ENCODE measurements at regions not wholly inside any gene's neighbourhood (a gene's known extent, or its start where the extent isn't known, plus 50 kb on each side); places are given as distances from the start of the nearest gene placed in this dataset.

DNA sequence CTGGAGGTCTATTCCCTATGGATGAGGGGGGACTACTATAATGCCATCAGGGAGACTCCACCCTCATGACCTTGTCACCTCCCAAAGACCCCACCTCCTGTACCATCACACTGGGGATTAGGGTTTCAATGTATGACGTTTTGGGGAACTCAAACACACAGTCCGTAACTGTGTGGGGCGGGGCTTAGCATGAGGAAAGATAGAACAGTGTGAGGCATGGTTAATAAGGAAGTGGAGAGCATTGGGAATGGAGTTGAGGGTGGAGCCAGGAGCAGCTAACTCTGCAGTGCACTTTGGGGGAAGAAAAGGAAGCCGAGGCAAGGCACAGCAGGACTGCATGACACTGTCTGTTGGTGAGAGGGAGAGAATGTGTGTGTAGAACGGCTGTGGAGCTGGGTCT, 90.9 kb upstream of the AGBL1 start:
- Histone ChIP-seq H3K4me1 (ENCODE audit: control insufficient read depth, low read depth, low read length) (no peaks in the 10 kb centered on the region), H3K9ac (ENCODE audit: low read length) (no peak overlapping the region), H3K36me3 (ENCODE audit: control insufficient read depth, low read depth, low read length) (no peaks in the 10 kb centered on the region), H3K4me3 (ENCODE audit: low read length) (no peak overlapping the region), H3K27me3 (ENCODE audit: control insufficient read depth, insufficient read depth, low read length) (no peaks in the 10 kb centered on the region), H3K9me3 (ENCODE audit: control insufficient read depth, low read depth, low read length) (no peaks in the 10 kb centered on the region), H3K27ac (ENCODE audit: low read length) (no peak overlapping the region)

DNA sequence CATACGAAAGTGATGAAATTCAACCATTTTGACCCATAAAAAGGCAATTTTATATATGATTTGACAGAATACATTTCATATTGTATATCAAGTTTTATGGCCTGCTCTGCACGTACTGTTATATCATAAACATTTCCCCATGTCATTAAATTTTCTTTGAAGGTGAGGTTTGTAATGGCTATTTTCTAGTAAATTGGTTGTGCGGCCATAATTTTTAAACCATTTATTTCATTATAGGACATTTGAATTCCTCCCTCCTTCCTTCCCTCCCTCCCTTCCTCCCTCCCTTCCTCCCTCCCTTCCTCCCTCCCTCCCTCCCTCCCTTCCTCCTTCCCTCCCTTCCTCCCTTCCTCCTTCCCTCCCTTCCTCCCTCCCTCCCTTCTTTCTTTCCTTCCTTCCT, 87.4 kb upstream of the AGBL1 start:
- H3K36me3 ChIP-seq (ENCODE audit: control insufficient read depth, low read depth, low read length), result no peaks in the 10 kb centered on the region
- H3K9ac ChIP-seq (ENCODE audit: low read length), result no peak overlapping the region
- no peaks in the 10 kb centered on the region for H3K27me3 ChIP-seq (ENCODE audit: control insufficient read depth, insufficient read depth, low read length)
- H3K9me3 ChIP-seq (ENCODE audit: control insufficient read depth, low read depth, low read length), result no peaks in the 10 kb centered on the region
- H3K4me3 ChIP-seq (ENCODE audit: low read length), result no peak overlapping the region
- no peak overlapping the region for H3K27ac ChIP-seq (ENCODE audit: low read length)
- H3K4me1 ChIP-seq (ENCODE audit: control insufficient read depth, low read depth, low read length), result no peaks in the 10 kb centered on the region

DNA sequence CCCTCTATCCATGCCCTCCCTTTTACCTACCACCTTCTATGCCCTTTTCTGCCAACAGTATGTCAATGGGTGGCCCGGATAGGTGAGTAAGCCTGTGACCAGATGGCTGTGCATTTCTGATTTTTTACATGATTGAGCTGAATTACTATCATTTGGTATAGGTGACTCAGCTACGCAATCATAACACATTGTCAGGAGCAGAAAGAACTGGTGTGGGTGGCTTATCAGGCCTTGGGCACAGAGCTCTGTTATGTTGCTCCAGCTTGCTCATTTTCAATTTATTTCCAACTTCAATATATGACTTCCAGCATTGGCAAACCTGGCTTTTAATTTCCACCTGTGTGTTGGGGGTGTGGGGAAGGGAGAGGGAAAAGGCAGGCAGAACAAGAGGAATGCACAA, 86.6 kb upstream of the AGBL1 start:
- Histone ChIP-seq H3K9ac (ENCODE audit: low read length) (no peak overlapping the region), H3K4me1 (ENCODE audit: control insufficient read depth, low read depth, low read length) (no peaks in the 10 kb centered on the region), H3K4me3 (ENCODE audit: low read length) (no peak overlapping the region), H3K36me3 (ENCODE audit: control insufficient read depth, low read depth, low read length) (no peaks in the 10 kb centered on the region), H3K27me3 (ENCODE audit: control insufficient read depth, insufficient read depth, low read length) (no peaks in the 10 kb centered on the region), H3K27ac (ENCODE audit: low read length) (no peak overlapping the region), H3K9me3 (ENCODE audit: control insufficient read depth, low read depth, low read length) (no peaks in the 10 kb centered on the region)

DNA sequence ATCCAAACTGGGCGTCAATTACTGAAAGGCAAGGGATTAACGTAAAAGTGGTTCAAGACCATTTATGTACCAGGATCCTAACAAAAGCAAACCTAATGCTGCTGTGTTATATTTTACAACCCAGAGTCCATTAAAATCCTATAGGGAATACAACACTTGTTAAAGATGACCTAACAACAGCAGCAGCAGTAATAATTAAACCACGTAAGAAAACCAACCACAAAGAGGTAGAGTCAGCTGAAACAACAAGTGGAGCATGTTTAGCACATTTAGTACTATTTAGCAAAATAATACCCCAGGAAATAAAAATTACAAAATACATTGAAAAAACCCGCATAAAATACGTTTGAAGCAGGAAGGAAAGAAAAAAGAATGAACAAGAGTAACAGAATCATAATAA, 82.1 kb upstream of the AGBL1 start:
- Histone ChIP-seq H3K27ac (ENCODE audit: low read length) (no peak overlapping the region), H3K9me3 (ENCODE audit: control insufficient read depth, low read depth, low read length) (no peaks in the 10 kb centered on the region), H3K27me3 (ENCODE audit: control insufficient read depth, insufficient read depth, low read length) (no peaks in the 10 kb centered on the region), H3K4me3 (ENCODE audit: low read length) (no peak overlapping the region), H3K36me3 (ENCODE audit: control insufficient read depth, low read depth, low read length) (no peaks in the 10 kb centered on the region), H3K9ac (ENCODE audit: low read length) (no peak overlapping the region), H3K4me1 (ENCODE audit: control insufficient read depth, low read depth, low read length) (no peaks in the 10 kb centered on the region)

DNA sequence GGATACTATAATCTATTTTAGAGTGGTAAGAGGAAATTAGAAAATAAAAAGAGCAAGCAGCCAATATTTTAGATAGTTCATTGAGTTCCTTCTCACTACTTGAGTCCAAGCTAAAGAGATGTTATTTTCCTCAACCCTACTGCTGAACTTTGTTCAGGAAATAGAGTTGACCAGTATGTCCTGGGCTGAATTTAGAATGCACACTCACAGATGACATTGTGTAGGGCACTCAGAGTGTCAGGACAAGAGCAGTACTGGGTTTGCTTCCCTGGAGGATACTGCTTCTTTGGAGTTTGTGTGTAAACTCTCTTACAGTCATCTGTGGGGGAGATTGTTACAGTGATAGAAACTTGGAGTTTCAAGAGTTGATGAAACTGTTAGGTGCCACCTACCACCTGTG, 80.0 kb upstream of the AGBL1 start:
- Histone ChIP-seq H3K27ac (ENCODE audit: low read length) (no peak overlapping the region), H3K36me3 (ENCODE audit: control insufficient read depth, low read depth, low read length) (no peaks in the 10 kb centered on the region), H3K9ac (ENCODE audit: low read length) (no peak overlapping the region), H3K27me3 (ENCODE audit: control insufficient read depth, insufficient read depth, low read length) (no peaks in the 10 kb centered on the region), H3K4me3 (ENCODE audit: low read length) (no peak overlapping the region), H3K9me3 (ENCODE audit: control insufficient read depth, low read depth, low read length) (no peaks in the 10 kb centered on the region), H3K4me1 (ENCODE audit: control insufficient read depth, low read depth, low read length) (no peaks in the 10 kb centered on the region)

DNA sequence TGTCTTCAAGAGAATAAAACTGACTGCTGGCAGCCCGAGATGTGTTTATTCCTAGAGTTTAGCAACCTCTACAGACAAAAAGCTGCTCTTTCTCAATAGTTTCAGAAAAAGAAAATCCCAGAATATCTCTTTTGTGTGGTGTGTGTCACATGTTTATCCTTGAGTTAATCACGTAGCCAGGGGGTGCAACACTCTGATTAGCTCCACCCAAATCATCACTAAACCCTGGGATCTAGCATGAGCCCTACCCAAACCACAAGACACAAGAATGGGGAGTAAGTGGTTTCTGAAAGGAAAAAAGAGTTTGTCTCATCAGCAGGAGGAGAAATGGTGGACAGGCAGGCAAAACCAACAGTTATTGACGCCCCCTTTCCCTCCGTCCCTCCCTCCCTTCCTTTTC, 78.5 kb upstream of the AGBL1 start:
- Histone ChIP-seq H3K4me1 (ENCODE audit: control insufficient read depth, low read depth, low read length) (no peaks in the 10 kb centered on the region), H3K27ac (ENCODE audit: low read length) (no peak overlapping the region), H3K4me3 (ENCODE audit: low read length) (no peak overlapping the region), H3K36me3 (ENCODE audit: control insufficient read depth, low read depth, low read length) (no peaks in the 10 kb centered on the region), H3K27me3 (ENCODE audit: control insufficient read depth, insufficient read depth, low read length) (no peaks in the 10 kb centered on the region), H3K9ac (ENCODE audit: low read length) (no peak overlapping the region), H3K9me3 (ENCODE audit: control insufficient read depth, low read depth, low read length) (no peaks in the 10 kb centered on the region)

DNA sequence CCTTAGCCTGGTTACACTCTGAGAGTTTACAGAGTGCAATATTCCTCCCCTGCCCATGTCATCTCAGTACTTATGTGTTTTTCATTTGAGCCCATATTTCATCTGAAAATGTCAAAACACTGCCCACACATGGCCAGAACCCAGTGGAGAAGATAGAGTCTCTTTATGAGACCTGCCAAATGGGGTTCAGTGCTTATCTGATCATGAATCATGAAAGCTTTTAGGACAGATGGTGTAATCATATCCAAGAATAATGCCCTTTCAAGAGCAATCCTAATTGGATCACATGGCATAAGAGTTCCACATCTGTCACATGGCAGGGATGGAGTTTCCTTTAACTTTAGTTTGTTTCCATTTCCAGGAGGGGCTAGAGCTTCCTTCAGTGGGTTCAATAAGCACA, 77.2 kb upstream of the AGBL1 start:
- H3K4me3 ChIP-seq (ENCODE audit: low read length), result no peak overlapping the region
- no peaks in the 10 kb centered on the region for H3K9me3 ChIP-seq (ENCODE audit: control insufficient read depth, low read depth, low read length)
- H3K4me1 ChIP-seq (ENCODE audit: control insufficient read depth, low read depth, low read length), result no peaks in the 10 kb centered on the region
- no peaks in the 10 kb centered on the region for H3K27me3 ChIP-seq (ENCODE audit: control insufficient read depth, insufficient read depth, low read length)
- H3K9ac ChIP-seq (ENCODE audit: low read length), result no peak overlapping the region
- H3K27ac ChIP-seq (ENCODE audit: low read length), result no peak overlapping the region
- H3K36me3 ChIP-seq (ENCODE audit: control insufficient read depth, low read depth, low read length), result no peaks in the 10 kb centered on the region

DNA sequence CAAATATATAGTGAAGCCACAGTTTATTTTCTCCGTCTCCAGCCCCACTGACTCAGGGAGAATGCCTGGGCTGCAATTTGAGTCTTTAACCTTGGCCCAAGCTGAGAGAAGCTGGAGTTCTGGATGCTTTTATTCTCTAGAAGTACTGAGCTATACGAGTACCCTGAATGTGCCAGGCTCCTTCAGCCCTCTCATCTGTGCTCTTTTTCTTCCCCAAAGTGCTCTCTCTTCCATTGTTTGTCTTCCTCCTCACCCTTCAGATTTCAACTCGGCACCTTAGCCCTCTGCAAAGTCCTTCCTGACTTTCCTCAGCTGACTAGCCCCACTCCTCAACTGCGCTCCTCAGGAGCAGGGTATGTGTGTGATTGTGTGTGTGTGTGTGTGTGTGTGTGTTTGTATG, 75.6 kb upstream of the AGBL1 start:
- Histone ChIP-seq H3K4me1 (ENCODE audit: control insufficient read depth, low read depth, low read length) (no peaks in the 10 kb centered on the region), H3K9ac (ENCODE audit: low read length) (no peak overlapping the region), H3K4me3 (ENCODE audit: low read length) (no peak overlapping the region), H3K27ac (ENCODE audit: low read length) (no peak overlapping the region), H3K9me3 (ENCODE audit: control insufficient read depth, low read depth, low read length) (no peaks in the 10 kb centered on the region), H3K36me3 (ENCODE audit: control insufficient read depth, low read depth, low read length) (no peaks in the 10 kb centered on the region), H3K27me3 (ENCODE audit: control insufficient read depth, insufficient read depth, low read length) (no peaks in the 10 kb centered on the region)

DNA sequence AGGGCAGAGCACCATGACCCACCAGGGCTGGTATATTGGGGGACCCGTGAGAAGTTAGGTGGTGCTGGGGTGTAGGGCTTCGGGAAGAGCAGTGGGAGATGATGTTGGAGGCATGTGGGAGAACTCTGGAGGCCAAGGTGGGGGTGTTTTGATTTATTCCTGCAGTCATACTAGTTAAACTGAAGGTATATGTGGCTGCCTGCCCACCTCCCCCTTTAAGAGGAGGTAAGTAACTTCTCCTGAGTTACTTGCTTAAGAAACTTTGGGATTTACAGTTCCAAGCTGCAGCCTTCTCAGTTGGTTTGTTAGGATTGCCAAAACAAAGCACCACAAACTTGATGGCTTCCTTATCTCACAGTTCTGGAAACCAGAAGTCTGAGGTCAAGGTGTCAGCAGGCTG, 73.1 kb upstream of the AGBL1 start:
- H3K9ac ChIP-seq (ENCODE audit: low read length), result no peak overlapping the region
- no peaks in the 10 kb centered on the region for H3K9me3 ChIP-seq (ENCODE audit: control insufficient read depth, low read depth, low read length)
- H3K4me3 ChIP-seq (ENCODE audit: low read length), result no peak overlapping the region
- H3K36me3 ChIP-seq (ENCODE audit: control insufficient read depth, low read depth, low read length), result no peaks in the 10 kb centered on the region
- no peaks in the 10 kb centered on the region for H3K4me1 ChIP-seq (ENCODE audit: control insufficient read depth, low read depth, low read length)
- no peak overlapping the region for H3K27ac ChIP-seq (ENCODE audit: low read length)
- H3K27me3 ChIP-seq (ENCODE audit: control insufficient read depth, insufficient read depth, low read length), result no peaks in the 10 kb centered on the region

DNA sequence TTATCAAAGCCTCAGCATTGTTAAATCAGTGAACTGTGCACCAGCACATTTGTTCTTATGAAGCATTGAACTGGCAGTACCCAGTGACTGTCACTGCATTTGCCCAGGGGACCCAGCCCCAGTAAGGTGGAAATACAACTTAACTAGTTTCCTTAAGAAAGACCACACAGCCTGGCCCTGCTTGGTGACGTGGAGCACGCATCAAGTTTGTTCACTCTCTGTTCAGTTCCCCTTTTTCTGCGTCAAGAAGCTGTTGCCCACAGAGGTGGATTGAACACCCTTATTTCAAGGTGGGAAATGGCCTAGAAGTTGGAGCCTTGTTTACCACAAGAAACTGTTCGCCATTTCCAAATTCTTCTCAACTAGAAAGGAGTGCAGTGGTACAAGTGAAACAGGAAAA, 69.9 kb upstream of the AGBL1 start:
- no peaks in the 10 kb centered on the region for H3K36me3 ChIP-seq (ENCODE audit: control insufficient read depth, low read depth, low read length)
- no peaks in the 10 kb centered on the region for H3K9me3 ChIP-seq (ENCODE audit: control insufficient read depth, low read depth, low read length)
- no peak overlapping the region for H3K9ac ChIP-seq (ENCODE audit: low read length)
- H3K4me1 ChIP-seq (ENCODE audit: control insufficient read depth, low read depth, low read length), result no peaks in the 10 kb centered on the region
- no peak overlapping the region for H3K4me3 ChIP-seq (ENCODE audit: low read length)
- no peak overlapping the region for H3K27ac ChIP-seq (ENCODE audit: low read length)
- no peaks in the 10 kb centered on the region for H3K27me3 ChIP-seq (ENCODE audit: control insufficient read depth, insufficient read depth, low read length)

DNA sequence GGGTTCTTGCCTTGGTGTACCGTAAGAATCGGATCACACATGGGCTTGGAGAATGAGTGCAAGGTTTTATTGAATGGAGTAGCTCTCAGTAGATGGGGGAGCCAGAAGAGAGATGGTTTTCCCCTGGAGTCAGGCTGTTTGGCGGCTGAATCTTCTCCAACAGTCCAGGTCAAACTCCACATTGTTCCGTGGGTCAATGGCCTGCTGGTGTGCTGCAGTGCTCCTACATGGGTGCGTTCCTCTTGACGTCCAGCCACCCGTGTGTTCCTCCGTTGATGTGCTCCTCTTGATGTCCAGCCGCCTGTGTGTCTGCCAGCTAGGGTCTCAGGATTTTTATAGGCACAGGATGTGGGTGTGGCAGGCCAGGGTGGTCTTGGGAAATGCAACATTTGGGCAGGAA, 69.3 kb upstream of the AGBL1 start:
- Histone ChIP-seq H3K27me3 (ENCODE audit: control insufficient read depth, insufficient read depth, low read length) (no peaks in the 10 kb centered on the region), H3K27ac (ENCODE audit: low read length) (no peak overlapping the region), H3K9ac (ENCODE audit: low read length) (no peak overlapping the region), H3K4me1 (ENCODE audit: control insufficient read depth, low read depth, low read length) (no peaks in the 10 kb centered on the region), H3K36me3 (ENCODE audit: control insufficient read depth, low read depth, low read length) (no peaks in the 10 kb centered on the region), H3K9me3 (ENCODE audit: control insufficient read depth, low read depth, low read length) (no peaks in the 10 kb centered on the region), H3K4me3 (ENCODE audit: low read length) (no peak overlapping the region)

DNA sequence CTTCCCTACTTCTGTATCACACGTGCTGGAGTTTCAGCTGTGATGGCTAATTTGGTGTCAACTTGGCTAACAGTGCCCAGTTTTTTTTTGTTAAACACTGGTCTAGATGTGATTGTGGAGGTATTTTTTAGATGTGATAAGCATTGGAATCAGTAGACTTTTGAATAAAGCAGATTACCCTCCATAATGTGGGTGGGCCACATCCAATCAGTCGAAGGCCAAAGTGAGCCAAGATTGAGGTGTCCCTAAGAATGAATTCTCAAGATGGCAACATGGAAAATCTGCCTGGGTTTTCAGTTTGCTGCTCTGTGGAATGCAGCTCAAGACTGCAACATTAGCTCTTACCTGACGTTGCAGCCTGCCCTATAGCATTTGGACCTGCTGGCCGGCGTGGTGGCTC, 68.8 kb upstream of the AGBL1 start:
- Histone ChIP-seq H3K36me3 (ENCODE audit: control insufficient read depth, low read depth, low read length) (no peaks in the 10 kb centered on the region), H3K27me3 (ENCODE audit: control insufficient read depth, insufficient read depth, low read length) (no peaks in the 10 kb centered on the region), H3K9me3 (ENCODE audit: control insufficient read depth, low read depth, low read length) (no peaks in the 10 kb centered on the region), H3K4me3 (ENCODE audit: low read length) (no peak overlapping the region), H3K9ac (ENCODE audit: low read length) (no peak overlapping the region), H3K27ac (ENCODE audit: low read length) (no peak overlapping the region), H3K4me1 (ENCODE audit: control insufficient read depth, low read depth, low read length) (no peaks in the 10 kb centered on the region)

DNA sequence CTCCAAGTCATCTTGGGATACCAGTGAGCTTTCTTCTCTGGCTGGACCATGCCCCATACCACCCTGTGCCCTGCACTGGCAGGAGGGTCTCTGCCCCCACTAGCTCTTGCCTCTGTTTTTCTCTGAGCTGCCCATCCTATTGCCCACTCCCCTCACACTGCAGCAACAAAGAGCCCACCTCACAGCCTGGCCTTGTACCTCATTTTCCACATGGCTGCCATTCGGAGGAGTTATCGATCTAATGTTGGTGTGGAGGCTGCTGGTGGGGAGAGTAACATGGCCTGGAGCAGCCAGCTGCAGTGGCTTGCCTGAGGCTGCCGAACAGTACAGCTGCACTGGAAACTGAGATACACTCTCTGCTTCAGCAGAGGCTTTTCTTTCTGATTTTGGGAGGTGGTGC, 65.7 kb upstream of the AGBL1 start:
- H3K9ac ChIP-seq (ENCODE audit: low read length), result no peak overlapping the region
- no peaks in the 10 kb centered on the region for H3K36me3 ChIP-seq (ENCODE audit: control insufficient read depth, low read depth, low read length)
- no peak overlapping the region for H3K27ac ChIP-seq (ENCODE audit: low read length)
- H3K4me3 ChIP-seq (ENCODE audit: low read length), result no peak overlapping the region
- H3K4me1 ChIP-seq (ENCODE audit: control insufficient read depth, low read depth, low read length), result no peaks in the 10 kb centered on the region
- no peaks in the 10 kb centered on the region for H3K9me3 ChIP-seq (ENCODE audit: control insufficient read depth, low read depth, low read length)
- H3K27me3 ChIP-seq (ENCODE audit: control insufficient read depth, insufficient read depth, low read length), result no peaks in the 10 kb centered on the region

All from iPS-18a (cell line).